GM23338 (cell line): ENCODE measurements at regions not wholly inside any gene's neighbourhood (a gene's known extent, or its start where the extent isn't known, plus 50 kb on each side); places are given as distances from the start of the nearest gene placed in this dataset.

Experiments used
- ATAC-seq: fragments of 200-7000 bp; cut with Tn5 transposase; 3 replicates; pipeline ENCODE4 v1.9.1; 2020
- DNase-seq: peaks from one replicate; pipeline ENCODE4 v3.0.0-alpha.2; 2015; ENCODE audit warnings: low spot score
- H2AFZ ChIP-seq: fragments of 200-600 bp; sonication (generic); 2 replicates; pipeline ENCODE4 v1.8.0; 2016; ENCODE audit warnings: antibody characterized with exemption, mild to moderate bottlenecking, moderate library complexity
- H3F3A ChIP-seq: fragments of 200-600 bp; sonication (generic); replicated peaks from 2 replicates; pipeline ENCODE4 v1.8.0; 2017; ENCODE audit warnings: antibody characterized with exemption, mixed run types, low read depth
- H3K27ac ChIP-seq: fragments of 200-600 bp; sonication (generic); 2 replicates; pipeline ENCODE4 v1.6.1; 2016; ENCODE audit warnings: low read depth
- H3K27me3 ChIP-seq: fragments of 200-600 bp; sonication (generic); 2 replicates; pipeline ENCODE4 v1.8.0; 2016; ENCODE audit warnings: mild to moderate bottlenecking, mixed run types, moderate library complexity; ENCODE audit not compliant: insufficient read depth
- H3K36me3 ChIP-seq: fragments of 200-600 bp; sonication (generic); 2 replicates; pipeline ENCODE4 v1.8.0; 2016; ENCODE audit warnings: mild to moderate bottlenecking; ENCODE audit not compliant: insufficient read depth
- H3K4me1 ChIP-seq: fragments of 200-600 bp; sonication (generic); 2 replicates; pipeline ENCODE4 v1.8.0; 2016; ENCODE audit warnings: mild to moderate bottlenecking, moderate library complexity; ENCODE audit not compliant: insufficient read depth
- H3K4me2 ChIP-seq: fragments of 200-600 bp; sonication (generic); 2 replicates; pipeline ENCODE4 v1.7.1; 2017; ENCODE audit warnings: mixed run types
- H3K4me3 ChIP-seq: fragments of 200-600 bp; sonication (generic); 2 replicates; pipeline ENCODE4 v1.6.1; 2016; ENCODE audit warnings: mixed run types
- H3K79me2 ChIP-seq: fragments of 200-600 bp; sonication (generic); replicated peaks from 2 replicates; pipeline ENCODE4 v1.8.0; 2017; ENCODE audit warnings: mild to moderate bottlenecking; ENCODE audit not compliant: insufficient read depth
- H3K9me2 ChIP-seq: fragments of 200-600 bp; sonication (generic); 2 replicates; pipeline ENCODE4 v1.8.0; 2017; ENCODE audit not compliant: insufficient read depth
- H4K20me1 ChIP-seq: fragments of 200-600 bp; sonication (generic); replicated peaks from 2 replicates; pipeline ENCODE4 v1.8.0; 2017; ENCODE audit warnings: mild to moderate bottlenecking; ENCODE audit not compliant: insufficient read depth
- H3K27ac Mint-ChIP-seq: 2 replicates; pipeline ENCODE4 v1.8.0; 2020; ENCODE audit warnings: inconsistent platforms, mild to moderate bottlenecking, moderate library complexity, mixed read lengths
- H3K27me3 Mint-ChIP-seq: 3 replicates; pipeline ENCODE4 v1.8.0; 2022; ENCODE audit warnings: low read depth, mild to moderate bottlenecking, moderate library complexity, mixed read lengths, inconsistent platforms; ENCODE audit not compliant: insufficient read depth, poor library complexity
- H3K36me3 Mint-ChIP-seq: 3 replicates; pipeline ENCODE4 v1.8.0; 2021; ENCODE audit warnings: low read depth, mild to moderate bottlenecking, inconsistent platforms, moderate library complexity, mixed read lengths
- H3K4me1 Mint-ChIP-seq: 3 replicates; pipeline ENCODE4 v1.8.0; 2020; ENCODE audit warnings: mild to moderate bottlenecking, inconsistent platforms, mixed read lengths
- H3K4me3 Mint-ChIP-seq: 3 replicates; pipeline ENCODE4 v1.8.0; 2021; ENCODE audit warnings: moderate library complexity, mild to moderate bottlenecking, inconsistent platforms, mixed read lengths
- H3K9me3 Mint-ChIP-seq: 3 replicates; pipeline ENCODE4 v1.8.0; 2020; ENCODE audit warnings: moderate library complexity, mild to moderate bottlenecking, inconsistent platforms, mixed read lengths
- EZH2 ChIP-seq: fragments of 200-600 bp; sonication (generic); IDR thresholded peaks from one replicate; pipeline ENCODE4 v1.8.0; 2017; ENCODE audit warnings: antibody characterized with exemption, mild to moderate bottlenecking, low read depth; ENCODE audit not compliant: unreplicated experiment
- JUNB ChIP-seq: IDR thresholded peaks from one replicate; pipeline ENCODE4 v1.6.1; 2016; ENCODE audit warnings: antibody characterized with exemption; ENCODE audit not compliant: unreplicated experiment
- NANOG ChIP-seq: IDR thresholded peaks from 2 replicates; pipeline ENCODE4 v1.6.1; 2016; ENCODE audit warnings: antibody characterized with exemption, borderline replicate concordance
- POLR2AphosphoS5 ChIP-seq: IDR thresholded peaks from 2 replicates; pipeline ENCODE4 v1.6.1; 2016; ENCODE audit warnings: antibody characterized with exemption, low read depth
- STAT1 ChIP-seq: IDR thresholded peaks from one replicate; pipeline ENCODE4 v1.6.1; 2016; ENCODE audit warnings: antibody characterized with exemption; ENCODE audit not compliant: unreplicated experiment
- ZNF331 ChIP-seq: fragments of 250-450 bp; sonication (Bioruptor Pico); IDR thresholded peaks from 2 replicates; pipeline ENCODE4 v1.5.0; 2020; ENCODE audit warnings: low read depth, mild to moderate bottlenecking, moderate library complexity
- TF ChIP-seq, protein P1 (sequence below): fragments of 250-450 bp; sonication (Bioruptor Pico); IDR thresholded peaks from 2 replicates; pipeline ENCODE4 v1.5.0; 2020; ENCODE audit warnings: mild to moderate bottlenecking, moderate library complexity
- TF ChIP-seq, protein P2 (sequence below), 2 experiments: fragments of 200-600 bp in 1 of 2; sonication (generic) in 1 of 2; conservative IDR thresholded peaks; 2 replicates each; pipeline versions ENCODE4 v1.5.1 to v1.6.1; 2016 to 2017; ENCODE audit warnings: antibody characterized with exemption in 2 of 2, low read depth in 2 of 2, mild to moderate bottlenecking in 2 of 2, moderate library complexity in 1 of 2
- TF ChIP-seq, protein P3 (sequence below): IDR thresholded peaks from 2 replicates; pipeline ENCODE4 v1.6.1; 2016; ENCODE audit warnings: antibody characterized with exemption

DNA sequence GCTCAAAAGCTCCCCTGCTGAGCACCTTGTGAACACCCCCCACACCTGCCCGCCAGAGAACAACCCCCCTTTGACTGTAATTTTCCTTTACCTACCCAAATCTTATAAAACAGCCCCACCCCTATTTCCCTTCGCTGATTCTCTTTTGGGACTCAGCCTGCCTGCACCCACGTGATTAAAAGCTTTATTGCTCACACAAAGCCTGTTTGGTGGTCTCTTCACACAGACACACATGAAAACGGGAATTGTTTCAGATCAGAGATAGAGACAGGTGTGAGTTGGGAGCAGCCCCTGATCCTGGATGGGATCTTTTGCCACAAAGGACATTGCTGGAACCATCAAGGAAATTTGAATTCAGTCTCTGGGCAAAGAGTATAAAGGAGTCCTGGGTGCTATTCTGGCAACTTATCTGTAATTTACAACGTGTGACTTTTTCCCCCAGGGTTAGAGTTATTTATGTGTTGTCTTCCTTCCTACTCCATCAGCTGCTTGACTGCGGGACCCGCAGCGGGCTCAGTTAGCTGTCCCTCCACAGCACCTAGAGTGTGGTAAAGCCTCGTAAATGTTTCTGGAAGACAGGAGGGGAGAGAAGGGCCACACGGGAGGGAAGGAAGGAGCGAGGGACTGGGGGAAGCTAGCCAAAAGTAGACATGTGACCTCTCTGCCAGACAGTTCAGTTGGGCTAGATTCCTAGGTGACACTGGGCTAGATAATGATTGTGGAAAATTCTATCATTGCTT is 437.0 kb downstream of the ZNF608 start:
- DNase-seq (peak; percentile 61), ATAC-seq (peak; percentile 96)
- H3K36me3 Mint-ChIP-seq = peaks cover 16% of the 10 kb centered on the region
- peaks cover 3% of the 10 kb centered on the region; the same call in 1 of the 2 replicates for H3K36me3 ChIP-seq
- H3K4me1 Mint-ChIP-seq = peaks cover 6% of the 10 kb centered on the region
- H3K27ac Mint-ChIP-seq = no peak overlapping the region
- peaks cover 2% of the 10 kb centered on the region; the same call in 2 of the 3 replicates for H3K9me3 Mint-ChIP-seq
- peaks cover 26% of the 10 kb centered on the region for H3K4me1 ChIP-seq
- no peaks in the 10 kb centered on the region for H3K27me3 ChIP-seq
- no peaks in the 10 kb centered on the region for H3K27me3 Mint-ChIP-seq
- H3K9me2 ChIP-seq = peaks cover 9% of the 10 kb centered on the region; the same call in 1 of the 2 replicates
- no peaks in the 10 kb centered on the region for H3F3A ChIP-seq
- no peak overlapping the region for H3K4me3 ChIP-seq
- no peak overlapping the region; the same call in 1 of the 2 replicates for H2AFZ ChIP-seq
- no peaks in the 10 kb centered on the region for H3K79me2 ChIP-seq
- peak overlapping the region; percentile 29 for H3K4me2 ChIP-seq
- no peaks in the 10 kb centered on the region for H4K20me1 ChIP-seq
- no peak overlapping the region for H3K4me3 Mint-ChIP-seq
- H3K27ac ChIP-seq = peak overlapping the region; percentile 93
- TF ChIP-seq, protein P1, sequence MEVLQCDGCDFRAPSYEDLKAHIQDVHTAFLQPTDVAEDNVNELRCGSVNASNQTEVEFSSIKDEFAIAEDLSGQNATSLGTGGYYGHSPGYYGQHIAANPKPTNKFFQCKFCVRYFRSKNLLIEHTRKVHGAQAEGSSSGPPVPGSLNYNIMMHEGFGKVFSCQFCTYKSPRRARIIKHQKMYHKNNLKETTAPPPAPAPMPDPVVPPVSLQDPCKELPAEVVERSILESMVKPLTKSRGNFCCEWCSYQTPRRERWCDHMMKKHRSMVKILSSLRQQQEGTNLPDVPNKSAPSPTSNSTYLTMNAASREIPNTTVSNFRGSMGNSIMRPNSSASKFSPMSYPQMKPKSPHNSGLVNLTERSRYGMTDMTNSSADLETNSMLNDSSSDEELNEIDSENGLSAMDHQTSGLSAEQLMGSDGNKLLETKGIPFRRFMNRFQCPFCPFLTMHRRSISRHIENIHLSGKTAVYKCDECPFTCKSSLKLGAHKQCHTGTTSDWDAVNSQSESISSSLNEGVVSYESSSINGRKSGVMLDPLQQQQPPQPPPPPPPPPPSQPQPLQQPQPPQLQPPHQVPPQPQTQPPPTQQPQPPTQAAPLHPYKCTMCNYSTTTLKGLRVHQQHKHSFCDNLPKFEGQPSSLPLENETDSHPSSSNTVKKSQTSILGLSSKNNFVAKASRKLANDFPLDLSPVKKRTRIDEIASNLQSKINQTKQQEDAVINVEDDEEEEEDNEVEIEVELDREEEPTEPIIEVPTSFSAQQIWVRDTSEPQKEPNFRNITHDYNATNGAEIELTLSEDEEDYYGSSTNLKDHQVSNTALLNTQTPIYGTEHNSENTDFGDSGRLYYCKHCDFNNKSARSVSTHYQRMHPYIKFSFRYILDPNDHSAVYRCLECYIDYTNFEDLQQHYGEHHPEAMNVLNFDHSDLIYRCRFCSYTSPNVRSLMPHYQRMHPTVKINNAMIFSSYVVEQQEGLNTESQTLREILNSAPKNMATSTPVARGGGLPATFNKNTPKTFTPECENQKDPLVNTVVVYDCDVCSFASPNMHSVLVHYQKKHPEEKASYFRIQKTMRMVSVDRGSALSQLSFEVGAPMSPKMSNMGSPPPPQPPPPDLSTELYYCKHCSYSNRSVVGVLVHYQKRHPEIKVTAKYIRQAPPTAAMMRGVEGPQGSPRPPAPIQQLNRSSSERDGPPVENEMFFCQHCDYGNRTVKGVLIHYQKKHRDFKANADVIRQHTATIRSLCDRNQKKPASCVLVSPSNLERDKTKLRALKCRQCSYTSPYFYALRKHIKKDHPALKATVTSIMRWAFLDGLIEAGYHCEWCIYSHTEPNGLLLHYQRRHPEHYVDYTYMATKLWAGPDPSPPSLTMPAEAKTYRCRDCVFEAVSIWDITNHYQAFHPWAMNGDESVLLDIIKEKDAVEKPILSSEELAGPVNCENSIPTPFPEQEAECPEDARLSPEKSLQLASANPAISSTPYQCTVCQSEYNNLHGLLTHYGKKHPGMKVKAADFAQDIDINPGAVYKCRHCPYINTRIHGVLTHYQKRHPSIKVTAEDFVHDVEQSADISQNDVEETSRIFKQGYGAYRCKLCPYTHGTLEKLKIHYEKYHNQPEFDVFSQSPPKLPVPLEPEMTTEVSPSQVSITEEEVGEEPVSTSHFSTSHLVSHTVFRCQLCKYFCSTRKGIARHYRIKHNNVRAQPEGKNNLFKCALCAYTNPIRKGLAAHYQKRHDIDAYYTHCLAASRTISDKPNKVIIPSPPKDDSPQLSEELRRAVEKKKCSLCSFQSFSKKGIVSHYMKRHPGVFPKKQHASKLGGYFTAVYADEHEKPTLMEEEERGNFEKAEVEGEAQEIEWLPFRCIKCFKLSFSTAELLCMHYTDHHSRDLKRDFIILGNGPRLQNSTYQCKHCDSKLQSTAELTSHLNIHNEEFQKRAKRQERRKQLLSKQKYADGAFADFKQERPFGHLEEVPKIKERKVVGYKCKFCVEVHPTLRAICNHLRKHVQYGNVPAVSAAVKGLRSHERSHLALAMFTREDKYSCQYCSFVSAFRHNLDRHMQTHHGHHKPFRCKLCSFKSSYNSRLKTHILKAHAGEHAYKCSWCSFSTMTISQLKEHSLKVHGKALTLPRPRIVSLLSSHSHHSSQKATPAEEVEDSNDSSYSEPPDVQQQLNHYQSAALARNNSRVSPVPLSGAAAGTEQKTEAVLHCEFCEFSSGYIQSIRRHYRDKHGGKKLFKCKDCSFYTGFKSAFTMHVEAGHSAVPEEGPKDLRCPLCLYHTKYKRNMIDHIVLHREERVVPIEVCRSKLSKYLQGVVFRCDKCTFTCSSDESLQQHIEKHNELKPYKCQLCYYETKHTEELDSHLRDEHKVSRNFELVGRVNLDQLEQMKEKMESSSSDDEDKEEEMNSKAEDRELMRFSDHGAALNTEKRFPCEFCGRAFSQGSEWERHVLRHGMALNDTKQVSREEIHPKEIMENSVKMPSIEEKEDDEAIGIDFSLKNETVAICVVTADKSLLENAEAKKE = 0 out of 2 replicates have a peak, but pooled peaks have one; percentile 30
- no peak for TF ChIP-seq JUNB

DNA sequence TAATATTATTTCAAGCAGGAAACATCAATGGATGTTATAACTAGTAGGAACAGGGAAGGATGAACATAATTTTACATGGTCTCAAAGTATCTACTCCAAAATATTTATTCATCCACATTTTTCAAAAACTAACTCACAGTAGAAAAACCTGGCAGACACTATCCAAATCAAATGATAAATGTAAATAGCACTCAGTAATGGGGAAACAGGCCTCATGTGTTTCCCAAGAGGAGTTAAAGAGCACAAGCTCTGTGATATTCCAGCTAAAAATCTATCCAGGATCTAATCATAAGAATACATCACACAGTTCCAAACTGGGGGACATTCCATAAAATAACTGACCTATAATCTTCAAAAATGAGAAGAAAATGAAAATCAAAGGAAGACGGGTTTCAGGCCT is 443.1 kb downstream of the ZNF608 start:
- Histone ChIP-seq H3K27me3 (no peaks in the 10 kb centered on the region), H3F3A (no peaks in the 10 kb centered on the region), H3K4me3 (no peak overlapping the region), H3K4me1 (no peaks in the 10 kb centered on the region; the same call in 1 of the 2 replicates), H2AFZ (no peak overlapping the region), H3K27ac (no peak overlapping the region), H3K4me2 (no peak overlapping the region), H3K79me2 (no peaks in the 10 kb centered on the region), H3K9me2 (peaks cover 9% of the 10 kb centered on the region; the same call in 1 of the 2 replicates), H3K36me3 (peaks cover 7% of the 10 kb centered on the region), H4K20me1 (no peaks in the 10 kb centered on the region)
- Mint-ChIP-seq H3K9me3 (peaks cover 5% of the 10 kb centered on the region; the same call in 2 of the 3 replicates), H3K36me3 (peaks cover 5% of the 10 kb centered on the region; the same call in 2 of the 3 replicates), H3K27me3 (no peaks in the 10 kb centered on the region), H3K4me1 (no peaks in the 10 kb centered on the region), H3K4me3 (no peak overlapping the region), H3K27ac (no peak overlapping the region)
- TF ChIP-seq NANOG = no peak
- TF ChIP-seq STAT1 = no peak
- TF ChIP-seq, protein P2, sequence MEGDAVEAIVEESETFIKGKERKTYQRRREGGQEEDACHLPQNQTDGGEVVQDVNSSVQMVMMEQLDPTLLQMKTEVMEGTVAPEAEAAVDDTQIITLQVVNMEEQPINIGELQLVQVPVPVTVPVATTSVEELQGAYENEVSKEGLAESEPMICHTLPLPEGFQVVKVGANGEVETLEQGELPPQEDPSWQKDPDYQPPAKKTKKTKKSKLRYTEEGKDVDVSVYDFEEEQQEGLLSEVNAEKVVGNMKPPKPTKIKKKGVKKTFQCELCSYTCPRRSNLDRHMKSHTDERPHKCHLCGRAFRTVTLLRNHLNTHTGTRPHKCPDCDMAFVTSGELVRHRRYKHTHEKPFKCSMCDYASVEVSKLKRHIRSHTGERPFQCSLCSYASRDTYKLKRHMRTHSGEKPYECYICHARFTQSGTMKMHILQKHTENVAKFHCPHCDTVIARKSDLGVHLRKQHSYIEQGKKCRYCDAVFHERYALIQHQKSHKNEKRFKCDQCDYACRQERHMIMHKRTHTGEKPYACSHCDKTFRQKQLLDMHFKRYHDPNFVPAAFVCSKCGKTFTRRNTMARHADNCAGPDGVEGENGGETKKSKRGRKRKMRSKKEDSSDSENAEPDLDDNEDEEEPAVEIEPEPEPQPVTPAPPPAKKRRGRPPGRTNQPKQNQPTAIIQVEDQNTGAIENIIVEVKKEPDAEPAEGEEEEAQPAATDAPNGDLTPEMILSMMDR (conservative IDR thresholded peaks at IDR 0.05; ENCODE audit: low read depth in 2 of 2) = no peak
- TF ChIP-seq, protein P3, sequence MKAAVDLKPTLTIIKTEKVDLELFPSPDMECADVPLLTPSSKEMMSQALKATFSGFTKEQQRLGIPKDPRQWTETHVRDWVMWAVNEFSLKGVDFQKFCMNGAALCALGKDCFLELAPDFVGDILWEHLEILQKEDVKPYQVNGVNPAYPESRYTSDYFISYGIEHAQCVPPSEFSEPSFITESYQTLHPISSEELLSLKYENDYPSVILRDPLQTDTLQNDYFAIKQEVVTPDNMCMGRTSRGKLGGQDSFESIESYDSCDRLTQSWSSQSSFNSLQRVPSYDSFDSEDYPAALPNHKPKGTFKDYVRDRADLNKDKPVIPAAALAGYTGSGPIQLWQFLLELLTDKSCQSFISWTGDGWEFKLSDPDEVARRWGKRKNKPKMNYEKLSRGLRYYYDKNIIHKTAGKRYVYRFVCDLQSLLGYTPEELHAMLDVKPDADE = no peak
- TF ChIP-seq ZNF331 (CRISPR knock-in tag) = no peak
- no peak for TF ChIP-seq POLR2AphosphoS5
- TF ChIP-seq EZH2 = no peak
- DNase-seq (no peak), ATAC-seq (no peak)
